Kidney (tissue), 13 donors: ENCODE measurements at regions not wholly inside any gene's neighbourhood (a gene's known extent, or its start where the extent isn't known, plus 50 kb on each side); places are given as distances from the start of the nearest gene placed in this dataset.

Source experiments
- DNase-seq, 5 donors: peaks; one replicate each; pipeline ENCODE4 v3.0.0-alpha.2; 2013 to 2020
- FAIRE-seq: peaks from 2 replicates; lab custom pipeline; 2012; peaks lifted over from hg19 to GRCh38; lab: Jason Lieb, UNC
- H3K27ac ChIP-seq, 2 donors: one replicate each; pipeline ENCODE4 v1.7.0; 2013; ENCODE audit warnings: low read depth in 2 of 2, low read length in 2 of 2, inconsistent platforms in 1 of 2
- H3K27me3 ChIP-seq: one replicate; pipeline ENCODE4 v1.7.1; 2013; ENCODE audit warnings: low read length, inconsistent platforms; ENCODE audit not compliant: control insufficient read depth, insufficient read depth
- H3K36me3 ChIP-seq, 3 donors: one replicate each; pipeline versions ENCODE4 v1.7.0 to v1.7.1; 2013; ENCODE audit warnings: low read length in 3 of 3, control low read depth in 1 of 3, inconsistent platforms in 1 of 3; ENCODE audit not compliant: insufficient read depth in 3 of 3, control insufficient read depth in 2 of 3
- H3K4me1 ChIP-seq, 3 donors: one replicate each; pipeline versions ENCODE4 v1.7.0 to v1.7.1; 2013; ENCODE audit warnings: low read length in 3 of 3, inconsistent platforms in 1 of 3, low read depth in 1 of 3; ENCODE audit not compliant: control insufficient read depth in 2 of 3, insufficient read depth in 2 of 3
- H3K4me3 ChIP-seq, 3 donors: one replicate each; pipeline versions ENCODE4 v1.7.0 to v1.8.1; 2013; ENCODE audit warnings: low read length in 3 of 3, control low read depth in 1 of 3, inconsistent platforms in 1 of 3
- H3K9ac ChIP-seq, 3 donors: one replicate each; pipeline versions ENCODE4 v1.7.0 to v1.7.1; 2013; ENCODE audit warnings: low read length in 3 of 3, control low read depth in 1 of 3, inconsistent platforms in 1 of 3
- H3K9me3 ChIP-seq, 3 donors: one replicate each; pipeline versions ENCODE4 v1.7.0 to v1.7.1; 2013; ENCODE audit warnings: low read length in 3 of 3, control low read depth in 1 of 3, inconsistent platforms in 1 of 3; ENCODE audit not compliant: control insufficient read depth in 2 of 3, insufficient read depth in 1 of 3
- intact Hi-C: fragments of 100-400 bp; cut with DNase I; formaldehyde crosslinking; loops from one replicate; pipeline ENCODE4 v1.11.1; 2022
- TF ChIP-seq, protein P1 (sequence below): IDR thresholded peaks from 3 replicates; pipeline ENCODE4 v1.5.1; 2012; ENCODE audit warnings: mild to moderate bottlenecking, moderate library complexity, borderline replicate concordance; ENCODE audit not compliant: insufficient read depth; ENCODE audit errors: extremely low read depth
- donor health status: control.
- donor health status: control.
- donor health status: control.
- donor health status: control.
- donor health status: control.
- donor health status: DM: yes; HTN: yes; CAD: no.
- donor health status: Normal renal cell carcinoma (clear cell type).

DNA sequence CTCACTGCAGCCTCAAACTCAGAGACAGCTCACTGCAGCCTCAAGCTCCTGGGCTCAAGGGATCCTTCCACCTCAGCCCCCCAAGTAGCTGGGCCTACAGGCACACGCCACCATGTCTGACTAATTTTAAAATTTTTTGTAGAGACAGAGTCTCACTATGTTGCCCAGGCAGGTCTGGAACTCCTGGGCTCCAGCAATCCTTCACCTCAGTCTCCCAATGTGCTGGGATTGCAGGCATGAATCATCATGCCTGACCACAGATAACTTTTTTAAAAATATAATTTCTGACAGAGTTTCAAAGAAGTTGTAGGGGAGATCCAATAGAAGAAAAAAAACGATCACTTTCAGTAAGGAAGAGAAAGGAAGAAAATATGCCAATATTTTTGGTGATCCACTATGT, 189.7 kb upstream of the CDKN3 start:
- Histone ChIP-seq H3K27ac (no peak overlapping the region), H3K27me3 (no peaks in the 10 kb centered on the region), H3K36me3 (no peaks in the 10 kb centered on the region), H3K4me1 (no peaks in the 10 kb centered on the region), H3K4me3 (no peak overlapping the region), H3K9me3 (no peaks in the 10 kb centered on the region), H3K9ac (no peak overlapping the region)
- intact Hi-C loops = no loop called here
- FAIRE-seq (no peak), DNase-seq (no peak)
- TF ChIP-seq, protein P1, sequence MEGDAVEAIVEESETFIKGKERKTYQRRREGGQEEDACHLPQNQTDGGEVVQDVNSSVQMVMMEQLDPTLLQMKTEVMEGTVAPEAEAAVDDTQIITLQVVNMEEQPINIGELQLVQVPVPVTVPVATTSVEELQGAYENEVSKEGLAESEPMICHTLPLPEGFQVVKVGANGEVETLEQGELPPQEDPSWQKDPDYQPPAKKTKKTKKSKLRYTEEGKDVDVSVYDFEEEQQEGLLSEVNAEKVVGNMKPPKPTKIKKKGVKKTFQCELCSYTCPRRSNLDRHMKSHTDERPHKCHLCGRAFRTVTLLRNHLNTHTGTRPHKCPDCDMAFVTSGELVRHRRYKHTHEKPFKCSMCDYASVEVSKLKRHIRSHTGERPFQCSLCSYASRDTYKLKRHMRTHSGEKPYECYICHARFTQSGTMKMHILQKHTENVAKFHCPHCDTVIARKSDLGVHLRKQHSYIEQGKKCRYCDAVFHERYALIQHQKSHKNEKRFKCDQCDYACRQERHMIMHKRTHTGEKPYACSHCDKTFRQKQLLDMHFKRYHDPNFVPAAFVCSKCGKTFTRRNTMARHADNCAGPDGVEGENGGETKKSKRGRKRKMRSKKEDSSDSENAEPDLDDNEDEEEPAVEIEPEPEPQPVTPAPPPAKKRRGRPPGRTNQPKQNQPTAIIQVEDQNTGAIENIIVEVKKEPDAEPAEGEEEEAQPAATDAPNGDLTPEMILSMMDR = no peak

DNA sequence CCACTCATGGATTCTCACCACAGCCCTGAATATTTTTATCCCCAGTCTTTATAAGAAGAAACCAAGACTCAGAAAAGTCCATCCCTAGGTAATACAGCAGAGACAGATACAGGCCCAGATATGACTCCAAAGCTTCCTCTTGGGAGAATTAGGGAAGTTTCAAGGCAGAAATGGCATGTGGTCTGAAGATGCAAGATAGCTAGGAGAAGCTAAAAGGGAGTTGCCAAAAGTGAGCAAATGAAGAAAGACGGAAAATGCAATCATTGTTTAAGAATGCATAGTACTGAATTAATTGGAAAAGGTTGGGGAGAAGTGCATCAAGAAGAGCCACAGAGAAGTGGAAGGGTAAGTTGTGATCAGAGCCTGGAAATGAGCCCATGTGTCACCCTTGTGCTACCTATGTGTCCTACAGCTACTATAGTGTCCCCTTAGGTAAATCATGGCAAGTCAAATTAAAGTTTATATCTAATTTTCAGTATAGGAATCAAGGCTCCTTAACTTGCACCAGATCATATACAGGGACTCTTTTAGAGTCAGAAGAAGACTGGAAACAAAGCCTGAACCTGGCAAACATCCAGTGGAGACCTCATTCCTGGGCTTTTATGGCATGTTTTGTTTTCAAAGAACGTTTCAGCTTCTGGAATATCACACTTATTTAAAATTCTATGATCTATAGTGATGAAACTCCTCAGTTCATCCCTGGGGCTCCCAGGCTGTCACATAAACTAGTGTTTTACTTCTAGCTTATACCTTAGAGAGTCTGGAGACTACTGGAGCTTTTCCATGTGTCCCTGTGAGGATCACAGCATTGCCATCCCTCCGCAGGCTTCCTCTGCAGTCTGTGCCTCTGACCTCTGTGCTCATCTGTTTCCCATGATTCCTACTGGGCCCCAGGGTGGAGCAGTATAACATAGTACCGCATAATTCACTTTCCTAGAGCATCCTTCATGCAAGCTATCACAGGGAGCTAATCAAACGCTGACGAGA, 189.0 kb upstream of the CDKN3 start:
- intact Hi-C loops = no loop called here
- Histone ChIP-seq H3K36me3 (no peaks in the 10 kb centered on the region), H3K27ac (no peak overlapping the region), H3K4me1 (no peaks in the 10 kb centered on the region), H3K27me3 (no peaks in the 10 kb centered on the region), H3K9me3 (no peaks in the 10 kb centered on the region), H3K4me3 (no peak overlapping the region), H3K9ac (no peak overlapping the region)
- TF ChIP-seq, protein P1 = no peak
- DNase-seq (peak in 1 of 5 donors; percentile 25), FAIRE-seq (no peak)

DNA sequence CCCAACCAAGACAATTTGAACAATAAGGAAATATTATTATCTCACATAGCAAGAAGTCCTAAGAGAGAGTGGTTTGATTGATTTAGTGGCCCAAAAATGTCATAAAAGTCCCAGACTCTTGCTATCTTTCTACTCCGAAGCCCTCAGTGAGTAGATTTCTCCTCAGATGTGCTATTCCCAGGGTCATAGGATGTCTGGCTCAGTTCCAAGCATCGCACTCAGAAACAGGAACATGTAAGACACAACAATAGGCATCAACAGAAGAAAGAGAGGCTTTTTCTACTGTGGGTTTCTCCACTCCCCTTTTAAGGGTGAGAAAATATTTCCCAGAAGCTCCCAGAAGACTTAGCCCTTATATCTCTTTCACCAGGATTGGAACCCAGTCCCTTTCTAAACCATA, 188.1 kb upstream of the CDKN3 start:
- intact Hi-C loops = no loop called here
- no peaks in the 10 kb centered on the region for H3K4me1 ChIP-seq
- H3K9ac ChIP-seq = no peak overlapping the region
- FAIRE-seq (no peak), DNase-seq (no peak)
- no peak overlapping the region for H3K4me3 ChIP-seq
- no peaks in the 10 kb centered on the region for H3K27me3 ChIP-seq
- no peak overlapping the region for H3K27ac ChIP-seq
- no peaks in the 10 kb centered on the region for H3K9me3 ChIP-seq
- TF ChIP-seq, protein P1 = no peak
- no peaks in the 10 kb centered on the region for H3K36me3 ChIP-seq
